ENCODE measurements at regions not wholly inside any gene's neighbourhood (a gene's known extent, or its start where the extent isn't known, plus 50 kb on each side); places are given as distances from the start of the nearest gene placed in this dataset.

GRCh38 chr3:87044409-87044808 lies 53.5 kb upstream of the VGLL3 start:
- no peak for DNase-seq

GRCh38 chr3:87041191-87041590 lies 50.2 kb upstream of the VGLL3 start:
- DNase-seq: no peak
